ENCODE measurements at regions not wholly inside any gene's neighbourhood (a gene's known extent, or its start where the extent isn't known, plus 50 kb on each side); places are given as distances from the start of the nearest gene placed in this dataset.

DNA sequence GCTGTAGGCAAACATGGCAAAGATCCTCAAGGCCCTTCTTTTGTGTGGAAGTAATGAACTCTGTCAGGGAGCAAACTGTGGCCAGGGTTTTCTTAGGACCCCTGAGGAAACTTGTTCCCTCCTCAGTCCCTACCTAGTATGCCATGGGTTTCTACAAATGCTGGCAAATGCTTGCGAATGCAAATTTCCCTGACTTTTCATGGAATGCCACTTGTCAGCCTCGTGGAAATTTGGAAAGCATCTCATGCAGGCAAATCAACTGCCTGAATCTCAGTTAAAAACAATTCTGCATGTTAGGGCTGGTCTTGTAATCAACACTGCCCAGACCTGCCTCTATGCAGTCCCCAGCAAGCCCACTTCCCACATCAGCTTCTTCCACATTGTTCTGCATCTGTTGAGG, 334.9 kb upstream of the AJAP1 start:
- Histone ChIP-seq H3K27me3 (ENCODE audit: control insufficient read depth, insufficient read depth, low read length) (no peaks in the 10 kb centered on the region), H3K9me3 (ENCODE audit: control insufficient read depth, insufficient read depth, low read depth, low read length) (no peaks in the 10 kb centered on the region), H3K4me3 (ENCODE audit: low read depth in 2 of 2, low read length in 2 of 2) (no peak overlapping the region), H3K36me3 (ENCODE audit: control insufficient read depth, insufficient read depth, low read length) (no peaks in the 10 kb centered on the region), H3K27ac (ENCODE audit: low read length) (no peak overlapping the region), H3K4me1 (ENCODE audit: control insufficient read depth, insufficient read depth, low read length) (no peaks in the 10 kb centered on the region)
- DNase-seq (ENCODE audit: low read depth, low spot score), result no peak
- ChIA-PET CTCF (no interaction called here), POLR2A (no interaction called here)
- BruUV-seq (replicated peaks), result no TSS peak
- intact Hi-C loops (cut with micrococcal nuclease; ENCODE audit: unreplicated experiment) (no loop called here), in situ Hi-C loops (cut with HindIII; ENCODE audit: low pct_unique_long_range_greater_than_20kb, low sequenced_read_pairs) (no loop called here)
- no peak for ATAC-seq
- TF ChIP-seq, protein P1, sequence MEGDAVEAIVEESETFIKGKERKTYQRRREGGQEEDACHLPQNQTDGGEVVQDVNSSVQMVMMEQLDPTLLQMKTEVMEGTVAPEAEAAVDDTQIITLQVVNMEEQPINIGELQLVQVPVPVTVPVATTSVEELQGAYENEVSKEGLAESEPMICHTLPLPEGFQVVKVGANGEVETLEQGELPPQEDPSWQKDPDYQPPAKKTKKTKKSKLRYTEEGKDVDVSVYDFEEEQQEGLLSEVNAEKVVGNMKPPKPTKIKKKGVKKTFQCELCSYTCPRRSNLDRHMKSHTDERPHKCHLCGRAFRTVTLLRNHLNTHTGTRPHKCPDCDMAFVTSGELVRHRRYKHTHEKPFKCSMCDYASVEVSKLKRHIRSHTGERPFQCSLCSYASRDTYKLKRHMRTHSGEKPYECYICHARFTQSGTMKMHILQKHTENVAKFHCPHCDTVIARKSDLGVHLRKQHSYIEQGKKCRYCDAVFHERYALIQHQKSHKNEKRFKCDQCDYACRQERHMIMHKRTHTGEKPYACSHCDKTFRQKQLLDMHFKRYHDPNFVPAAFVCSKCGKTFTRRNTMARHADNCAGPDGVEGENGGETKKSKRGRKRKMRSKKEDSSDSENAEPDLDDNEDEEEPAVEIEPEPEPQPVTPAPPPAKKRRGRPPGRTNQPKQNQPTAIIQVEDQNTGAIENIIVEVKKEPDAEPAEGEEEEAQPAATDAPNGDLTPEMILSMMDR (IDR thresholded peaks at IDR 0.05), result no peak
- TF ChIP-seq TCF7L2 (IDR thresholded peaks at IDR 0.05; ENCODE audit: low read depth, low read length) (no peak), SIN3A (IDR thresholded peaks at IDR 0.05; ENCODE audit: borderline replicate concordance, insufficient read depth, low read depth, low read length) (no peak), POLR2AphosphoS5 (IDR thresholded peaks at IDR 0.05; ENCODE audit: low read depth, low read length) (no peak)
- TF ChIP-seq, protein P2, sequence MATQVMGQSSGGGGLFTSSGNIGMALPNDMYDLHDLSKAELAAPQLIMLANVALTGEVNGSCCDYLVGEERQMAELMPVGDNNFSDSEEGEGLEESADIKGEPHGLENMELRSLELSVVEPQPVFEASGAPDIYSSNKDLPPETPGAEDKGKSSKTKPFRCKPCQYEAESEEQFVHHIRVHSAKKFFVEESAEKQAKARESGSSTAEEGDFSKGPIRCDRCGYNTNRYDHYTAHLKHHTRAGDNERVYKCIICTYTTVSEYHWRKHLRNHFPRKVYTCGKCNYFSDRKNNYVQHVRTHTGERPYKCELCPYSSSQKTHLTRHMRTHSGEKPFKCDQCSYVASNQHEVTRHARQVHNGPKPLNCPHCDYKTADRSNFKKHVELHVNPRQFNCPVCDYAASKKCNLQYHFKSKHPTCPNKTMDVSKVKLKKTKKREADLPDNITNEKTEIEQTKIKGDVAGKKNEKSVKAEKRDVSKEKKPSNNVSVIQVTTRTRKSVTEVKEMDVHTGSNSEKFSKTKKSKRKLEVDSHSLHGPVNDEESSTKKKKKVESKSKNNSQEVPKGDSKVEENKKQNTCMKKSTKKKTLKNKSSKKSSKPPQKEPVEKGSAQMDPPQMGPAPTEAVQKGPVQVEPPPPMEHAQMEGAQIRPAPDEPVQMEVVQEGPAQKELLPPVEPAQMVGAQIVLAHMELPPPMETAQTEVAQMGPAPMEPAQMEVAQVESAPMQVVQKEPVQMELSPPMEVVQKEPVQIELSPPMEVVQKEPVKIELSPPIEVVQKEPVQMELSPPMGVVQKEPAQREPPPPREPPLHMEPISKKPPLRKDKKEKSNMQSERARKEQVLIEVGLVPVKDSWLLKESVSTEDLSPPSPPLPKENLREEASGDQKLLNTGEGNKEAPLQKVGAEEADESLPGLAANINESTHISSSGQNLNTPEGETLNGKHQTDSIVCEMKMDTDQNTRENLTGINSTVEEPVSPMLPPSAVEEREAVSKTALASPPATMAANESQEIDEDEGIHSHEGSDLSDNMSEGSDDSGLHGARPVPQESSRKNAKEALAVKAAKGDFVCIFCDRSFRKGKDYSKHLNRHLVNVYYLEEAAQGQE (IDR thresholded peaks at IDR 0.05; ENCODE audit: insufficient read depth in 1 of 2, low read depth in 2 of 2, low read length in 1 of 2), result no peak

GRCh38 chr1:4322881-4323280, 331.5 kb upstream of the AJAP1 start:
- no TSS peak for BruUV-seq (replicated peaks)
- ChIA-PET POLR2A (no interaction called here), CTCF (no interaction called here)
- Histone ChIP-seq H3K27me3 (ENCODE audit: control insufficient read depth, insufficient read depth, low read length) (no peaks in the 10 kb centered on the region; the same call in 1 of the 2 replicates), H3K4me1 (ENCODE audit: control insufficient read depth, insufficient read depth, low read length) (no peaks in the 10 kb centered on the region), H3K4me3 (ENCODE audit: low read depth in 2 of 2, low read length in 2 of 2) (no peak overlapping the region), H3K36me3 (ENCODE audit: control insufficient read depth, insufficient read depth, low read length) (no peaks in the 10 kb centered on the region), H3K27ac (ENCODE audit: low read length) (no peak overlapping the region), H3K9me3 (ENCODE audit: control insufficient read depth, insufficient read depth, low read depth, low read length) (no peaks in the 10 kb centered on the region)
- TF ChIP-seq, protein P2 (IDR thresholded peaks at IDR 0.05; ENCODE audit: insufficient read depth in 1 of 2, low read depth in 2 of 2, low read length in 1 of 2), result no peak
- TF ChIP-seq SIN3A (IDR thresholded peaks at IDR 0.05; ENCODE audit: borderline replicate concordance, insufficient read depth, low read depth, low read length), result no peak
- no peak for TF ChIP-seq TCF7L2 (IDR thresholded peaks at IDR 0.05; ENCODE audit: low read depth, low read length)
- no peak for TF ChIP-seq POLR2AphosphoS5 (IDR thresholded peaks at IDR 0.05; ENCODE audit: low read depth, low read length)
- TF ChIP-seq, protein P1 (IDR thresholded peaks at IDR 0.05), result no peak
- DNase-seq (ENCODE audit: low read depth, low spot score), result no peak
- intact Hi-C loops (cut with micrococcal nuclease; ENCODE audit: unreplicated experiment) (no loop called here), in situ Hi-C loops (cut with HindIII; ENCODE audit: low pct_unique_long_range_greater_than_20kb, low sequenced_read_pairs) (no loop called here)
- ATAC-seq, result no peak

All from Panc1 (cell line).